ENCODE measurements at regions not wholly inside any gene's neighbourhood (a gene's known extent, or its start where the extent isn't known, plus 50 kb on each side); places are given as distances from the start of the nearest gene placed in this dataset.

- Mint-ChIP-seq H3K27me3 (no peaks in the 10 kb centered on the region), H3K9me3 (no peaks in the 10 kb centered on the region), H3K4me1 (no peaks in the 10 kb centered on the region), H3K4me3 (no peak overlapping the region), H3K36me3 (no peaks in the 10 kb centered on the region), H3K27ac (no peak overlapping the region)
- ATAC-seq (ENCODE audit: low read depth) (no peak), DNase-seq (no peak)
- POLR2A ChIA-PET, result no interaction called here
Observed at GRCh38 chr5:84597904-84598303, 213.2 kb upstream of the EDIL3 start.

GRCh38 chr5:84590629-84591028, 205.9 kb upstream of the EDIL3 start:
- Mint-ChIP-seq H3K4me3 (no peak overlapping the region), H3K4me1 (no peaks in the 10 kb centered on the region), H3K9me3 (no peaks in the 10 kb centered on the region), H3K27me3 (no peaks in the 10 kb centered on the region), H3K27ac (no peak overlapping the region), H3K36me3 (no peaks in the 10 kb centered on the region)
- DNase-seq, result no peak
- ATAC-seq (ENCODE audit: low read depth), result no peak
- POLR2A ChIA-PET, result no interaction called here

- no peak overlapping the region for H3K27ac Mint-ChIP-seq
- ATAC-seq (ENCODE audit: low read depth) (no peak), DNase-seq (no peak)
- H3K4me3 Mint-ChIP-seq, result no peak overlapping the region
- H3K9me3 Mint-ChIP-seq, result no peaks in the 10 kb centered on the region
- POLR2A ChIA-PET, result no interaction called here
- no peaks in the 10 kb centered on the region for H3K27me3 Mint-ChIP-seq
- no peaks in the 10 kb centered on the region for H3K36me3 Mint-ChIP-seq
- no peaks in the 10 kb centered on the region for H3K4me1 Mint-ChIP-seq
Observed at GRCh38 chr5:84589926-84590325, 205.2 kb upstream of the EDIL3 start.

- H3K9me3 Mint-ChIP-seq, result no peaks in the 10 kb centered on the region
Observed at GRCh38 chr5:84585218-84585617, 200.5 kb upstream of the EDIL3 start.

GRCh38 chr5:84578226-84578625, 193.5 kb upstream of the EDIL3 start:
- POLR2A ChIA-PET, result no interaction called here
- Mint-ChIP-seq H3K27me3 (no peaks in the 10 kb centered on the region), H3K4me1 (no peaks in the 10 kb centered on the region), H3K9me3 (no peaks in the 10 kb centered on the region), H3K27ac (no peak overlapping the region), H3K4me3 (no peak overlapping the region), H3K36me3 (no peaks in the 10 kb centered on the region)
- ATAC-seq (ENCODE audit: low read depth) (no peak), DNase-seq (no peak)

More at GRCh38 chr5:84585218-84585617, 200.5 kb upstream of the EDIL3 start:
- no peaks in the 10 kb centered on the region for H3K36me3 Mint-ChIP-seq
- H3K27me3 Mint-ChIP-seq, result no peaks in the 10 kb centered on the region
- H3K4me1 Mint-ChIP-seq, result no peaks in the 10 kb centered on the region
- no peak for ATAC-seq (ENCODE audit: low read depth)
- no peak overlapping the region for H3K27ac Mint-ChIP-seq
- POLR2A ChIA-PET, result no interaction called here
- DNase-seq, result no peak
- H3K4me3 Mint-ChIP-seq, result no peak overlapping the region

- H3K4me1 Mint-ChIP-seq, result no peaks in the 10 kb centered on the region
- no peak for ATAC-seq (ENCODE audit: low read depth)
- no peak overlapping the region for H3K4me3 Mint-ChIP-seq
- no peak for DNase-seq
- H3K36me3 Mint-ChIP-seq, result no peaks in the 10 kb centered on the region
- H3K9me3 Mint-ChIP-seq, result no peaks in the 10 kb centered on the region
- POLR2A ChIA-PET, result no interaction called here
- H3K27me3 Mint-ChIP-seq, result no peaks in the 10 kb centered on the region
- no peak overlapping the region for H3K27ac Mint-ChIP-seq
Observed at GRCh38 chr5:84573017-84573712, 188.5 kb upstream of the EDIL3 start.

GRCh38 chr5:84569307-84569706, 184.6 kb upstream of the EDIL3 start:
- H3K27me3 Mint-ChIP-seq, result no peaks in the 10 kb centered on the region
- no peak for DNase-seq
- H3K27ac Mint-ChIP-seq, result no peak overlapping the region
- no peaks in the 10 kb centered on the region for H3K9me3 Mint-ChIP-seq
- no peaks in the 10 kb centered on the region for H3K36me3 Mint-ChIP-seq
- no peaks in the 10 kb centered on the region for H3K4me1 Mint-ChIP-seq
- H3K4me3 Mint-ChIP-seq, result no peak overlapping the region
- POLR2A ChIA-PET, result no interaction called here
- no peak for ATAC-seq (ENCODE audit: low read depth)

- Mint-ChIP-seq H3K9me3 (no peaks in the 10 kb centered on the region), H3K4me3 (no peak overlapping the region), H3K36me3 (no peaks in the 10 kb centered on the region), H3K4me1 (no peaks in the 10 kb centered on the region), H3K27me3 (no peaks in the 10 kb centered on the region), H3K27ac (no peak overlapping the region)
- POLR2A ChIA-PET, result no interaction called here
- no peak for DNase-seq
- ATAC-seq (ENCODE audit: low read depth), result no peak
Observed at GRCh38 chr5:84568171-84568570, 183.5 kb upstream of the EDIL3 start.

- no peak overlapping the region for H3K4me3 Mint-ChIP-seq
- no peaks in the 10 kb centered on the region for H3K4me1 Mint-ChIP-seq
- H3K27ac Mint-ChIP-seq, result no peak overlapping the region
- no peaks in the 10 kb centered on the region for H3K36me3 Mint-ChIP-seq
- POLR2A ChIA-PET, result no interaction called here
- no peak for ATAC-seq (ENCODE audit: low read depth)
- H3K9me3 Mint-ChIP-seq, result peaks cover 1% of the 10 kb centered on the region
- DNase-seq, result no peak
- H3K27me3 Mint-ChIP-seq, result no peaks in the 10 kb centered on the region
Observed at GRCh38 chr5:84565866-84566265, 181.2 kb upstream of the EDIL3 start.

GRCh38 chr5:84564321-84565075, 179.8 kb upstream of the EDIL3 start:
- H3K27me3 Mint-ChIP-seq, result no peaks in the 10 kb centered on the region
- no peak overlapping the region for H3K27ac Mint-ChIP-seq
- POLR2A ChIA-PET, result no interaction called here
- no peaks in the 10 kb centered on the region for H3K36me3 Mint-ChIP-seq
- no peak for DNase-seq
- H3K9me3 Mint-ChIP-seq, result peaks cover 1% of the 10 kb centered on the region
- H3K4me1 Mint-ChIP-seq, result no peaks in the 10 kb centered on the region
- ATAC-seq (ENCODE audit: low read depth), result no peak
- no peak overlapping the region for H3K4me3 Mint-ChIP-seq

- no peak overlapping the region for H3K4me3 Mint-ChIP-seq
- H3K9me3 Mint-ChIP-seq, result no peaks in the 10 kb centered on the region
- no peaks in the 10 kb centered on the region for H3K36me3 Mint-ChIP-seq
- ATAC-seq (ENCODE audit: low read depth) (no peak), DNase-seq (no peak)
- POLR2A ChIA-PET, result no interaction called here
- H3K4me1 Mint-ChIP-seq, result no peaks in the 10 kb centered on the region
- H3K27ac Mint-ChIP-seq, result no peak overlapping the region
- no peaks in the 10 kb centered on the region for H3K27me3 Mint-ChIP-seq
Observed at GRCh38 chr5:84550222-84550621, 165.5 kb upstream of the EDIL3 start.

- H3K4me1 Mint-ChIP-seq, result no peaks in the 10 kb centered on the region
Observed at GRCh38 chr5:84549054-84549453, 164.4 kb upstream of the EDIL3 start.

GRCh38 chr5:84546686-84547085, 162.0 kb upstream of the EDIL3 start:
- POLR2A ChIA-PET, result no interaction called here
- Mint-ChIP-seq H3K27ac (no peak overlapping the region), H3K4me1 (no peaks in the 10 kb centered on the region), H3K27me3 (no peaks in the 10 kb centered on the region), H3K36me3 (no peaks in the 10 kb centered on the region), H3K4me3 (no peak overlapping the region), H3K9me3 (no peaks in the 10 kb centered on the region)
- no peak for ATAC-seq (ENCODE audit: low read depth)
- no peak for DNase-seq

More at GRCh38 chr5:84549054-84549453, 164.4 kb upstream of the EDIL3 start:
- Mint-ChIP-seq H3K27me3 (no peaks in the 10 kb centered on the region), H3K27ac (no peak overlapping the region), H3K36me3 (no peaks in the 10 kb centered on the region), H3K9me3 (no peaks in the 10 kb centered on the region), H3K4me3 (no peak overlapping the region)
- no peak for DNase-seq
- ATAC-seq (ENCODE audit: low read depth), result no peak
- POLR2A ChIA-PET, result no interaction called here

- no peak for DNase-seq
- Mint-ChIP-seq H3K4me3 (no peak overlapping the region), H3K27ac (no peak overlapping the region), H3K4me1 (no peaks in the 10 kb centered on the region), H3K9me3 (peaks cover 3% of the 10 kb centered on the region), H3K36me3 (no peaks in the 10 kb centered on the region), H3K27me3 (no peaks in the 10 kb centered on the region)
- ATAC-seq (ENCODE audit: low read depth), result no peak
- POLR2A ChIA-PET, result no interaction called here
Observed at GRCh38 chr5:84536797-84537196, 152.1 kb upstream of the EDIL3 start.
